ENCODE measurements at regions not wholly inside any gene's neighbourhood (a gene's known extent, or its start where the extent isn't known, plus 50 kb on each side); places are given as distances from the start of the nearest gene placed in this dataset.

DNA sequence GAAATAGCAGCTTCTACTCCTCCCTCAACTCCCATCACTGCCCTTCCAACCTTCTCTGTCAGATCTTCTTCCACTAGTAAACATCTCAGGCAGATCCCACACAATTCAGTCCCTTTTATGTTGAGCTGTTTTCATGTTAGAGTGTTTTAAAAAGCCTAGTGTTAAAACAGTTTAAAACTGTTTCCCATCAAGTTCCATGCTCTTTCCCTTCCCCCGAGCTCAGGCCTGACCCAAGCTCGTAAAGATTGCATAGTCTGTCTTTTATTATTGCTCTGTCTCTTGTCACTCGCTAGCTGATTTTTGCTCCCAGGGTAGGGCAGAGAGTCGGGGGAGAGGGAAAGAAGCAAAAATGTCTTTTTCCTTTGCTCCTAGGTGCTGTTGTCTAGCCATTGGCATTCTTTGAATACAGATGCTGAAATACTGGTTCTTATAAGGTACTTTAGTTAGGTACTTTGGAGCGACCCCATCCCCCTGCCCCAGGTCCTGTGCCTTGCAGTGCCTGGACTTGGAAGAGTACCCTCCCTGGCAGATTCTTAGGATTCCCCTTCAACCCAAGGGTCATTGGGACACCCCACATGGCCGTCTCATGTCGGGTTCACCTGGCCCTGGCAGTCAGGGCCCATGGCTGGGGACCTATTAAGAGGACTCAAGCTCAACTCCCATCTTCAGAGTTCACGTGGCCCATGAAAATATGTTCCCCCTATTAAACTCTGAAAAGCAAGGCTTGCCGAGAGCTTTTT lies 101.2 kb upstream of the ARMC2 start:
- H3K27ac Mint-ChIP-seq: no peak overlapping the region
- no peaks in the 10 kb centered on the region for H3K4me1 Mint-ChIP-seq
- H3K27me3 Mint-ChIP-seq: peaks cover 9% of the 10 kb centered on the region
- no peaks in the 10 kb centered on the region for H3K36me3 Mint-ChIP-seq
- no peak overlapping the region for H3K4me3 Mint-ChIP-seq
- no peaks in the 10 kb centered on the region for H3K9me3 Mint-ChIP-seq

DNA sequence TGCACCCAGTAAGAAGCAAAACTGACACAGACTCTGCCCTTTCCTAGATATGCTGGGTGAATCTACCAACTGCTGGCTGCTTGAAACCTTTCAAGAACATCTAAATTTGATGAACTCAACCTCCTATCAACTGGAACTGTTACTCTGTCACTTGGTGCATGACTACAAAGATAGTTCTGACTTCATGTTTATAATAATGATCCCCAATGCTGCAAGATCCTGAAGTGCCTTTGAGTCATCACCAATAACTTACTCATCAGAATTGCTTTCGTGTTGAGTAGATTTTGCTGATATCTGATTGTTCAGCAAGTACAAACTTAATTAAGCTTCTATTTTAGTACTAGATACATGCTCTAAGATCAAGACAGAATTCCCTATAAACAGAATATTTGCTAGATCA lies 100.2 kb upstream of the ARMC2 start:
- Mint-ChIP-seq H3K4me1 (no peaks in the 10 kb centered on the region), H3K36me3 (no peaks in the 10 kb centered on the region), H3K9me3 (no peaks in the 10 kb centered on the region), H3K27me3 (peaks cover 7% of the 10 kb centered on the region), H3K27ac (no peak overlapping the region), H3K4me3 (no peak overlapping the region)

DNA sequence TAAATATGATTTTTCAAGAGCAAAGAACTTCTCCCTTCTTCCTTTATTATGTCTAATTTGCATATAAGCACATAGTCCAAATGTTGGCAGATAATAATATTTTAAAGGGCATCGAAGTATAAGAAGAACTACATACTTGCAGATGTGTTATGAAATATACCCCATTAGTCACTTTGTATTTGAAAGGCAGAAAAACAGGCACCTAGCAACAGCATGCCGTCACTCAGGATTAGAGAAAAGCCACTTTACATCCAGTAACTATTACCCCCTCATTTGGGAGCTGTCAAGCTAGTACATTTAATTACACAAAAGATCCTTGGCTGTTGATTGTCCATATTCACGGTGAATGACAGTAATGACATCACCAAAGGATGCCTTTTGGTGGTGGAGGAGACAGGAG lies 99.3 kb upstream of the ARMC2 start:
- H3K4me3 Mint-ChIP-seq: no peak overlapping the region
- no peaks in the 10 kb centered on the region for H3K36me3 Mint-ChIP-seq
- no peaks in the 10 kb centered on the region for H3K9me3 Mint-ChIP-seq
- peaks cover 7% of the 10 kb centered on the region for H3K27me3 Mint-ChIP-seq
- no peak overlapping the region for H3K27ac Mint-ChIP-seq
- H3K4me1 Mint-ChIP-seq: no peaks in the 10 kb centered on the region

DNA sequence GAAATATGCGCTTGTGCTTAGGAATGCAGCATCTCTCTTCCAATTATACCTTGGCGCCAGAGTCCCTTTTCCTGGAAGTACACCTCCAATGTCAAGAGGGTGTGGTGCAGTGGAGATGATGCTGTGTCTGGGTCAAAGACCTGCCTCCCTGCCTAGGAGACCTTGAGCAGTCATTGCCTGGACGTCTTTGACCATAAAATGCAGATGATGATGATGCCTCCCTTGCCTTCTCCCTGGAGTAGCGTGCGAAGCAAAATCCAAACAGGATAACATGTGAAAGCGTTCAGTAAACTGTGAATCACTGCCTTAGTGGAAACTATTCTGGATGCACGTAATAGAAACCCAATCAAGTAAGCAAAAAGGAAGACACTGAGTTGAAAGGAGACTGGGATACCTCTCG lies 97.4 kb upstream of the ARMC2 start:
- H3K4me1 Mint-ChIP-seq: no peaks in the 10 kb centered on the region
- no peak overlapping the region for H3K4me3 Mint-ChIP-seq
- H3K36me3 Mint-ChIP-seq: no peaks in the 10 kb centered on the region
- peaks cover 2% of the 10 kb centered on the region for H3K27me3 Mint-ChIP-seq
- H3K27ac Mint-ChIP-seq: no peak overlapping the region
- no peaks in the 10 kb centered on the region for H3K9me3 Mint-ChIP-seq

DNA sequence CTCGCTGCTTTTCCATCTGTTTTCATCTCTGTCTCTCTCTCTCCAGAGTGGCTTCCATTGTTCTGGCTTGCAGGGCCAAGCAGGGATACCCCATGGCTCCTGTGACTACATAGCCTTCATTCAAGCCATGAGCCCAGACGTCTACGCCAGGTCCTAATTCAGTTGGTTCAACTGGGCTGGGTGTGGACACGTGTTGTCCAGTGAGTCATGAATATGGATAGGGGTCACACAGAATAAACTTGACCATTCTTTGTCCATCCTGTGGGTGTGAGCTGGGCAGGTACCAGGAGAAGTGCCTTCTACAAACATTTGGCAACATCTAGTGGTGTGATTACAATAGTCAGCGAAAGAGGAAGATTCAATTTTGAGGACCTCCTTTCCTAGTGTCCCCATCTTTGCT lies 96.9 kb upstream of the ARMC2 start:
- Mint-ChIP-seq H3K9me3 (no peaks in the 10 kb centered on the region), H3K4me1 (no peaks in the 10 kb centered on the region), H3K4me3 (no peak overlapping the region), H3K36me3 (no peaks in the 10 kb centered on the region), H3K27me3 (peaks cover 2% of the 10 kb centered on the region), H3K27ac (no peak overlapping the region)

DNA sequence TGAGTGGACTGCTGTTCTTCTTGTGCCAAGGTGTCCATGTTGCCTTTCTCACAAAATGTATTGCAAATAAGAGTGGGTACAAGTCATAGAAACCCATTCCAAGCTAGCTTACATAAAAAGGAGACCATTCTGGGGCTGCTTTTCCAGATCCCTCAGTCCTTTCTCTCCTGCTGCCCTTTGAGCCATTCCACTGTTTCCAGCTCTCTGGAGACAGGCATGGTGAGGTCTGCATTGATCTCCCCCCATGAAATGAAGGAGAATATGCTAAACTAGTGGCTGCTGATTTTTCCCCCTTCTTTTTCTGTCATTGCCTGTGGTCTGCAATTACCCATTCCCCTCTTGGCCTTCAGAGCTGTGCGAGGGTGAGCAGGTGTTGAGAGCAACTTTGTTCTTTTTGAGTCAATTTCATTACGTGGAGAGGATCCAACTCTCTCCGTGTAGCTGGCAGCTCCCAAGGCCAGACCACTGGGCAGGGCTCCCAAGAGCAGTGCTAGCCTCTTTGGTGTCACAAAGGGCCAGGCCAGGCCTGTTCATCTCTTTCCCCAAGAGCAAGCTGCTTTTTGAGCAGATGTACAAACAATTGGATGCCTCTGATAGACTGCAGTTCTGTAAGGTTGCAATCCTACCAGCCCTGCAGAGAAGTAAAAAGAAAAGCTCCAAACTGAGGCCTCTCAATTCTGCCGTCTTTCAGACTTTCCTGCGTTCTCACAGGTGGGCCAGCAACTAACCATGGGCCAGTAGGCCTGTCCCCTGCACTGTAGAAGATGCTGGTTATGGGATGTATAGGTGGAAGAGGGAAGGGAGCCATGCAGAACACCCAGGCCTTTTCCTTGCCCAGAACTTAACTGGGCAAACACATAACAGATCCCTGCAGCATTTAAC lies 96.1 kb upstream of the ARMC2 start:
- H3K27ac Mint-ChIP-seq: no peak overlapping the region
- H3K4me3 Mint-ChIP-seq: no peak overlapping the region
- H3K27me3 Mint-ChIP-seq: no peaks in the 10 kb centered on the region
- no peaks in the 10 kb centered on the region for H3K36me3 Mint-ChIP-seq
- no peaks in the 10 kb centered on the region for H3K9me3 Mint-ChIP-seq
- no peaks in the 10 kb centered on the region for H3K4me1 Mint-ChIP-seq

DNA sequence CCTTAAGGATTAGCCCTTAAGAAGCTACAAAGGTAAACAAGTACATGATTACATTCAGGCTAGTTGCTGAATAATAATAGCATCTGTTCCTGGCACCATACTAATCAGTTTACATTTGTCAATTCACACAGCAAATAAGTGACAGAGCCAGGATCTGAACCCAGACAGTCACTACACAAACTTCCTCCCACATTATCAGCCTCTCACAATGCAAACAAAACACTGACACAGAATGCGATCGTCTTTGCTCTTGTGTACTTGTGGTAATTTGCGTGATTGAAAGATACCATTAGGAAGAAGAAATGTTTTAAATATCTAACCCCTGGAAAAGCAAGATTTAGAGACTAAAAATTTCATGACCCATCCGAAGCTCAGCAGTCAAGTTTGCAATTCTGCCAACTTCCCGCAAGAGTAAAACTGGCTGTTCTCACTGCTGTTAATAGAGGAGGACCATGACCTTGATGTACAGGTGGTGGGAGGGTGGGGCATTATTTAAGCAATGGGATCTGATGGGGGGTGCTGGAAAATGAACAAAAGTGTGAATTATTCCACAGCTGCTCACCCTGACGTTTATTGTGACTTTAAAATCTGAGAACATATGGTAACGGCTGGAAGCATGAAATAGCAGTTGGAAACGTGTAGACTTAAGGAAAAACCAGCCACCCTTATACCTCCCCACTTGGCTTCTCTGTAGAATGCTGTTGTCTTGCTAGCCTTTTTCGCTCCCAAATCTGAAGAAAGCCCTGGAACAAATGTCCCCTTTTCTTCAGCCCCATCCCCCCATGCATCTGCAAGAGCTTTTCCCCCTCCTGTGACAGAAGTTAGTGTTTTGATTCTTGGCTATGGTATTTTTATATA lies 95.3 kb upstream of the ARMC2 start:
- H3K4me1 Mint-ChIP-seq: no peaks in the 10 kb centered on the region
- H3K36me3 Mint-ChIP-seq: no peaks in the 10 kb centered on the region
- H3K27me3 Mint-ChIP-seq: no peaks in the 10 kb centered on the region
- H3K4me3 Mint-ChIP-seq: no peak overlapping the region
- no peak overlapping the region for H3K27ac Mint-ChIP-seq
- no peaks in the 10 kb centered on the region for H3K9me3 Mint-ChIP-seq

DNA sequence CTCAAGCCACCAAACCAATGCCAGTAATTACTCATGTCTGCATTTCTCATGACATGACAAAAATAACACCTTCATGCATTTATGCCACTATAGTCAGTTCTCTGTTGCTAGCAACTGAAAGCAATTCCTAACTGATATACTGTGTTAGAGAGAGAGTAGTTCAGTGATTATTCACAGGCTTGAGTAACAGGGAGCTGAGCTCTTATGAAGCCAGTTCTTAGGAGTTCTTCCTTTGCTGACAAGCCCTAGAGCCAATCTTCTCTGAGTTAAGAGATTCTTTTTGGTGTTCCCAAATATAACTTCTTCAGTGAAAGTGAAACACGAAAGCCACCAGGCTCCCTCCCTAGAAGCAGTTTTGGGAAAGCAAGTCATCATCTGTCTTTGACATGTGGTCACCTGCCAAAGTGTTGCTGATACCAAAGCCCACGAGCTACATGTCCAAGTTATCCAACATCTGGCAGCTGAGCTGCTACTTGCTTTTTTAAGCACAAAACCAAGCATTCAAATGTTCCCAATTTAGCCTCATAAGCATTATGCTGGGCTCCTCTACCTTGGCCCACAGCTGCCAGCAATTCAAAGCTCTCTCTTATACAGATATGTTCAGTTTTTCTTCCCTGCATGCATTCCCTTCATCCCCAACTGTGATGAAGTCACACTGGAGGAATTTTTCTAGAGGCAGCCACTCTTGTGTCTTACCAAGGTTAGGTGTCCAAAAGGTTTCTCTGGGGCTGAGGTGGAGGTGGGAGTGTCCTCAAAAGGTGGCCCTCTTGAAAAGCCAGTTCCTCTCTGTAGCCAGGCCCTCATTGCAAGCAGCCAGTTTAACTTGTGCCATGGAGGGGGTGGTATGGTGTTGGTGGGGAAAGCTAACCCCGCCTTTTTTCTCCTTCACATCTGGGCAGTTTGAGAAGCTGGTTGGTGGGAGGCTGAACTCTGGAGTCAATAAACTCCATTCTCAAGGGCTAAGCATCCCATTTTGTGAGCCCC lies 92.7 kb upstream of the ARMC2 start:
- H3K27me3 Mint-ChIP-seq: no peaks in the 10 kb centered on the region
- H3K4me3 Mint-ChIP-seq: no peak overlapping the region
- H3K4me1 Mint-ChIP-seq: no peaks in the 10 kb centered on the region
- H3K36me3 Mint-ChIP-seq: no peaks in the 10 kb centered on the region
- H3K27ac Mint-ChIP-seq: no peak overlapping the region
- no peaks in the 10 kb centered on the region for H3K9me3 Mint-ChIP-seq

DNA sequence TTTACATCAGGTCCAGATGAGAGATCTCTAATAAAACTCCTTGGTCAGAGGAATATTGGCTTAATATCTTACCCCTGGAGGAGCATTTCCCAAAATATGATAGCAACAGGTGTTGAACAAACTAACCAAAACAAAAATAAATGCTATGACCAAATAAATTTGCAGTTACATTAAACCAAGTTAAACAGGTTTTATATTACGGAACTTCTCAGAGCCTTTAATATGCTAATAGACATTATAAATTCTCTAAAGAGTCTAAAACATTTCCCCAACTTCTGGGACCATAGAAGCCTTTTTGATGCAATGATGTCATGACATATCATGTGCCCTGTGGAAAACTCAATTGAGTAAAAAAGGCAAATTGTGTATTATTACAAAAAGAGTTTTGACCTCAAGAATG lies 90.9 kb upstream of the ARMC2 start:
- no peaks in the 10 kb centered on the region for H3K4me1 Mint-ChIP-seq
- H3K4me3 Mint-ChIP-seq: no peak overlapping the region
- H3K27ac Mint-ChIP-seq: no peak overlapping the region
- no peaks in the 10 kb centered on the region for H3K36me3 Mint-ChIP-seq
- no peaks in the 10 kb centered on the region for H3K9me3 Mint-ChIP-seq
- no peaks in the 10 kb centered on the region for H3K27me3 Mint-ChIP-seq

DNA sequence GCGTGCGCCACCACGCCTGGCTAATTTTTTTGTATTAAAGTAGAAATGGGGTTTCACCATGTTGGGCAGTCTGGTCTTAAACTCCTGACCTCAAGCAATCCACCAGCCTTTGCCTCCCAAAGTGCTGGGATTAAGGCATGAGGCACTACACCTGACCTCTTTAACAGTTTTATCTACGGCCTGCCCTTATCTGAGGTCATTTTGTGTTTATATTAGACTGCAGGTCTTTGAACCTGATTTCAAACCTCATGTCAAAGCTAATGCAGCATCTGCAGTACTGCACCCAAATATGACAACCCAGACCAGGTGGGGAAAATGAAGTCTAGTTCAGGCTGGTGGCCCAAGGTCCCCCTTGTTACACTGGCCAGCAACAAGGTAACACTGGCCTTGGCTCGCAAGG lies 89.3 kb upstream of the ARMC2 start:
- Mint-ChIP-seq H3K4me3 (no peak overlapping the region), H3K27ac (no peak overlapping the region), H3K9me3 (no peaks in the 10 kb centered on the region), H3K36me3 (no peaks in the 10 kb centered on the region), H3K4me1 (no peaks in the 10 kb centered on the region), H3K27me3 (no peaks in the 10 kb centered on the region)

DNA sequence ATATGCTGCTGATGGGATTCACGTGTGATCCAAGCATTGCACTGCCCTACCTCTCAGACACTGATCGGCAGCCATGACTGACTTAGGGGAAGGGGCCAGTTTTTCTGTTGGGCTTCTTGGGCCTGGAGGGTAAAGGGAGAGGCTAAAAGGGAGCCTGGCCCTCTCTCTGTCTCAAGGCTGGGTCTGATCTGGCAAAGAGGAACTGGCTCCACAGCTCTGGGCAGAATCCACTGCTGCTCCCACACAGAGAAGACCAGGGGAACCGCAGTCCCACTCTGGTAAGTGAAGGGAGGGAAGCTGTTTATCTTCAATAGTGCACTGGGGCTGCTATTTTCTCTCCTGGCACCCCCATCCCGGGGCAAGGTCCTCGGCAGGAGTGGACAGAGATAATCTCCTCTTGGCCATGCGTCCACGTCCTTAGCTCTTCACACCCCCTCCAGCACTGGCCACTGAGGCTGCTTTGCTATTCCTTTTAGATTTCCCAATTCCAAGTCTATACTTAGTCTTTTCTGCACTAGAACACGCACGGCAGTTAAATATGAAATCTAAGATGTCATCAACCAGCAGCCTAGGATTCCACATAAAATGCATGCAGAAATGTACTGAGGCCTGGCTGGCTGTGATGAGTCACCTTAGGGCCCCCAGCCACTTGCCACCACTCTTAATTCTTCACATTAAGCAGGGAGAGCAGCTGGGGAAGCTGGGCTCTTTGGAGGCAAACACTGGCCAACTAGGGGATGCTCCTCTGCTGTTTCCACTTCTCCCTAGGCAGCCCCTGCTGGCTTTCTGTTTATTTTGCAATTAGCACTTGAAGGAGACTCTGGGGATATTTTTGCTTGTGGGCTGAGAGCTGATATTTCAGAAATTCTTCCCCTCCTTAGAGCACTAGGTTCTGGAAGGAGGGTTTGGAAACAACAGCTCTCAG lies 87.8 kb upstream of the ARMC2 start:
- Mint-ChIP-seq H3K4me1 (no peaks in the 10 kb centered on the region), H3K27me3 (no peaks in the 10 kb centered on the region), H3K27ac (no peak overlapping the region), H3K9me3 (no peaks in the 10 kb centered on the region), H3K4me3 (no peak overlapping the region), H3K36me3 (no peaks in the 10 kb centered on the region)

DNA sequence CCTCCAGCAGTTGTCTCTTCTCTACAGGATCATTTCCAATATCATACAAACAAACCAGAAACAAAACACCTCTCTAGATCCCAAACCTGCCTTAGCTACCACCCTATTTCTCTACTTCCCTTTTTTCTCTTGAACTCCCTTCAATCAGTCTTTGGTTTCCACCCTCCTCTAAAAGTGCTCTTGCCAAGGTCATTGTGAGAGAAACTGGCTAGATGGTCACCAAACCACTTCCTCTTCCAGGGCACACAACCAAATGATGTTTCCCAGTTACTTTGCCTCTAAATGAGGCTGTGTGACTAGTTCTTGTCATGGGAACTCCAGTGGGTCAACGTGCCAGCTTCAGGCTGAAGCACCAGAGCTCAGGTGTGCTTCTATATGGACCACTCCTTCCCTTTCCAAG lies 85.8 kb upstream of the ARMC2 start:
- no peaks in the 10 kb centered on the region for H3K4me1 Mint-ChIP-seq
- no peaks in the 10 kb centered on the region for H3K36me3 Mint-ChIP-seq
- H3K27ac Mint-ChIP-seq: no peak overlapping the region
- no peaks in the 10 kb centered on the region for H3K27me3 Mint-ChIP-seq
- H3K9me3 Mint-ChIP-seq: no peaks in the 10 kb centered on the region
- no peak overlapping the region for H3K4me3 Mint-ChIP-seq

DNA sequence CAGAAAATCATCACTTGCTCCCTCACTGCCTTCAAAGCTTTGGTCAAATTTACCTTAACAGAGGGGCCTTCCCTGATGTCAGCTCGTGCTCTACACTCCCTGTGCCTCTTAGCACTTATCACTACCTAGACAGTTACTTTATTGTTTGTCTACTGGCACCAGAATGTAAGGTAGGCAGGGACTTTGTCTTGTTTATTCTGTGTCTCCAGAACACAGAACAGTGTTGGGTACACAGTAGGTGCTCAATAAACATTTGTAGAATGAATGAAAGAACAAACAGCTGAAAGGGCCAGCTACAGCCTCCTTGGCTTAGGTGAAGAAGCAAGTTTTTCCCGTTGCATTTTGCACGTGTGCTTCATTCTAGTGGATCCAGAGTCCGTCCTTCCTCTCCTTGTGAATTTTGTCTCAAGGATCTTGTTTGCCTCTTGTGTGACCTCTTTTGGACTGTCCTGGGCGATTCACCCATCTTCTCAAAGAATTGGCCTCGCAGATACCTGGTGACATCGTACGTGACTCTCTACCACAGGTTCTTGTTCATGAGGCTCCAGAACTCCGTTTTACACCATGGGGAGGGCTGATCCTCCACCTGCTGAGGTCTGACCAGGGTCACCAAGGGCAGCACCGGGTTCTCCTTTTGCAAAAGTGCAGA lies 84.2 kb upstream of the ARMC2 start:
- Mint-ChIP-seq H3K4me1 (no peaks in the 10 kb centered on the region), H3K27me3 (no peaks in the 10 kb centered on the region), H3K4me3 (no peak overlapping the region), H3K9me3 (no peaks in the 10 kb centered on the region), H3K27ac (no peak overlapping the region), H3K36me3 (no peaks in the 10 kb centered on the region)

DNA sequence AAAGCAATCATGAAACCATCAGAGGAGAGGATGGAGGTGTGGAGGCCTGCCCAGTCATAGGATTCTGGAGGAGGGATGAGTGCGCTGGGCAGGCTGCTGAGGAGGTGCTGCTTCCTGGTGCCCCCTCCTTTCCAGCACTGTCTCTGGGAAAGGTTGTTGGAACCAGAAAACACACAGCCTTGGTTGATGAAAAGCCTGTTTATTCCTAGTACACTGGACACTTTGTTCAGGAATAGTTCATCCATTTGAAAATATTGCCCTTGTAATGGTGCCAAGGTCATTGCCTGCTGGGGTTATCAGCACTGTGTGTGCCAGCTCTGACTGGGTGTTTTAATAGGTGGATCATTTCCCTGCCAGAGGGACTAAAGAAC lies 83.7 kb upstream of the ARMC2 start:
- no peaks in the 10 kb centered on the region for H3K9me3 Mint-ChIP-seq
- no peaks in the 10 kb centered on the region for H3K4me1 Mint-ChIP-seq
- H3K4me3 Mint-ChIP-seq: no peak overlapping the region
- H3K36me3 Mint-ChIP-seq: peaks cover 2% of the 10 kb centered on the region
- no peak overlapping the region for H3K27ac Mint-ChIP-seq
- H3K27me3 Mint-ChIP-seq: no peaks in the 10 kb centered on the region

All from activated naive CD4-positive, alpha-beta T cell treated with anti-CD3 and anti-CD28 coated beads, Interleukin-2, amount 50 U/mL, for 24 hours (primary cell).